HG02938 (cell line): ENCODE measurements at regions not wholly inside any gene's neighbourhood (a gene's known extent, or its start where the extent isn't known, plus 50 kb on each side); places are given as distances from the start of the nearest gene placed in this dataset.
"Not testable (repeated sequence)": the region's sequence is repeated elsewhere in the genome, so short reads cannot be mapped to it uniquely, and the experiment has no call there.

Experiments
- ATAC-seq: cut with Tn5 transposase; IDR thresholded peaks from one replicate; pipeline ENCODE4 v1.9.1; 2021; ENCODE audit warnings: mild to moderate bottlenecking, moderate library complexity; ENCODE audit not compliant: unreplicated experiment

DNA sequence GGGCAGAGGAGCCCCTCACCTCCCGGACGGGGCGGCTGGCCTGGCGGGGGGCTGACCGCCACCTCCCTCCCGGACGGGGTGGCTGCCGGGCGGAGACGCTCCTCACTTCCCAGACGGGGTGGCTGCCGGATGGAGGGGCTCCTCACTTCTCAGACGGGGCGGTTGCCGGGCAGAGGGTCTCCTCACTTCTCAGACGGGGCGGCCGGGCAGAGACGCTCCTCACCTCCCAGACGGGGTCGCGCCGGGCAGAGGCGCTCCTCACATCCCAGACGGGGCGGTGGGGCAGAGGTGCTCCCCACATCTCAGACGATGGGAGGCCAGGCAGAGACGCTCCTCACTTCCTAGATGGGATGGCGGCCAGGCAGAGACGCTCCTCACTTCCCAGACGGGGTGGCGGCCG, 1615.9 kb upstream of the C9orf72 start:
- ATAC-seq, result not testable (repeated sequence)

DNA sequence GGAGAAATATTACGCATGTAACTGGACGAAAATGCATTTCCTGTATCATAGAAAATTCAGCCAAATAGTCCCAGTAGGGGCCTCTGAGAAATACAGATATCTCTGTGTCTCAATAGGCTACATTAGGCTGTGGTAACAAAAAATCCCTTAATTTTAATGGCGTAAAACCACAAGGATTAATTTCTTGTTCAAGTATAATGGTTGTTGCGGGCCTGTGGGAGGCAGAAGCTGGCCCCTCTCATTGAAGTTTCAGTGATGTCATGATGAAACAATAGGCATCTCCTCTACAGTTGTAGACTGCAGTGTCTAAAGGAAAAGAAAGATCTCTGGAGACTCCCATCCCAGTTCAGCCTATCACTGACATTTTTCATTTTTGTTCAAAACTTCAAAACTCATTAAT, 1625.6 kb upstream of the C9orf72 start:
- ATAC-seq, result no peak

DNA sequence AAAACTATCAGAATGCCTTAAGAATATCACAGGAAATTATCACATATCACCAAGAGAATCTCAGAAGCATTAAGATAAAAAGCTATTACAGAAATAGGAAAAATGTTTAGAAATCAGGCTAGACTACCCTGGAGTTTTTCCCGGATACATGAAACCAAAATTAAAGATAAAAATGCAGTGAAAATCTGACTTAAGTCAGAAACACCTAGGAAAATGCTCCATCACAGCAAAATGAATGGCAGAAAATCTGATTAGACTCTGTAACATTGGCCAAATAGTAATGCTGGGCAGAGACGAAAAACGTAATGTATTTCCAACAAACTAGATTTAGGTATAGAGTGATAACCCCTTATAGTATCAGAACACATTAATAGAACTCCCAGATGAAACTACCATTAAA, 1626.7 kb upstream of the C9orf72 start:
- ATAC-seq, result no peak

DNA sequence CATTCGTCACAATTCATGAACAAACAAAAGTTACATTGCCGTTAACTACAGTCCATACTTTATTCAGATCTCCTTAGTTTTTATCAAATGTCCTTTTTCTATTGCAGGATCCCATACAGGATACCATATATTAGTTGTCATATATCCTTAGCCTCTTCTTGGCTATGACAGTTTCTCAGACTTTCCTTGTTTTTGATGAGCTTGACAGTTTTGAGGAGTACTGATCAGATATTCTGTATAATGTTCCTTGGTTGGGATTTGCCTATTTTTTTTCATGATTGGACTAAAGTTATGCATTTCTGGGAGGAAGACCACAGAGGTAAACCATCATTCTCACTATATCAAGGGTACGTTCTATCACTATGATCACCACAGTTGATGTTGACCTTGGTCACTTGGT, 1627.4 kb upstream of the C9orf72 start:
- ATAC-seq, result no peak

DNA sequence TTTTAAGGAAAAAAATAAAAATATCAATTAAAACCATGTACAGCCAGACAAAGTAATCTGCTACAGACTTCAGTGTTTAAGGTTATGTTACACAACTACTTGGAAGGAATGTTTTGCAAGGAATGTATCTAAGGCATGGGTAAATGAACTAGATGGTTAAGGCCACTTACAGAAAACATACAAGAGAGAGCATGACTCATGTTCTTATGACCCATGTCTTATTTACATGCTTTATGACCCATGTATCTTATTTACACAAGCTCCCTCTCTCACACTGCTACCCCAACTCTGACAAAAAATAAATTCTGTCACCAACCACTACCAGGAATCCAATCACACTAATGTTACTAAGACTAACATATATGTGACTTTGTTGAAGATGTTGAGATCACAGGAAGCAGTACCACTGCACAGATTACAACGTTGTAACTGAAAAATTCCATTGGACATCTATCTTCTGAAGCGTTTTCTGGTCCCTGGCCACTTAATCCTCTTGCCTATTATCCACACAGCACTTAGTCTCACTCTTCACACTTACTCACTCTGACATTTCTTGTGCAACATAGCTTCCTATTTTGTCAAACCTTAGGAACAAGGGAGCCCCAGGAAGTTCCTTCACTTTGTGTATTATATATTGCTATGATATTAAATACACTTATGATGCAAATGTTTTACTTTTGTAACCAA, 1630.1 kb upstream of the C9orf72 start:
- no peak for ATAC-seq

DNA sequence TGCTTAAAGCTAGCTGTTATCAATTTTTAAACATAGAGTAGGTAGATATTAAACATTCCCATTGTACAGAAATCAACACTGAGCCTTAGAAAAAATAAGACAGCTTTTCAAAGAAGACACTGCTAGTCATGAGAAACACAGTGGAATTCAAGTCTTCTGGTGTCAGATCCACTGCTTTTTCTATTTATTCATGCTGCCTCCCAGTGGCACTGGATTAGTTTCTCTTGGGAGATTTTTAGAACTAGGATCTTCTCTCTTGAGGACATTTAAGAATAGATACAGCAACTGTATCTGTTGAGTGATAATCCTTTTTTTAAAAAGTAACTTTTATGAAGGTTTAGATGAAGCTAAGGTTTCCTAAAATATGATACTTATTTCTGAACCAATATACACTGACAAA, 1635.4 kb upstream of the C9orf72 start:
- ATAC-seq, result no peak

DNA sequence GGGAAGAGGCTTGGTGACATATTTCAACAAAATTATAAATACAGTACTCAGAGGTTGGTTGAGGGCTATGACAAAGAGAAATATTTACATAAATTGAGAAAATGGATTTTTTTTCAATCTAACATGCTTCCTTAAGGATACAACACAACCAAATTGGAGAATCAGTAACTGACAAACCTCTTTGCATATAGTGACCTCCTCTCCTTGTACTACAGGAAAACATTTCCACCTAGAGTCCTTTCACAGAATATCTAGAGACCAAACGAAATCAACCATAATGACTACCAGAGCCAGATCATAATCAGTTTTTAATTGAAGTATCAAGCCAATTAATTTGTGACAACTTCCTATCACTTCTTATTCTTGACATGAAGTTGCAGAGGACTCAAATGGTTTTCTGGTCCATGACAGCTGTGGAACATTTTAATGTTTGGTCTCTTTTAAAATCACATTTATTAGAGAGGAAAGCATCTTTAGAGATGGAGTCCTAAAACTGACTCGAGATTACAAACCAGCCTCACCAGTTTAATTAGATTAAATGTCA, 1636.5 kb upstream of the C9orf72 start:
- no peak for ATAC-seq

DNA sequence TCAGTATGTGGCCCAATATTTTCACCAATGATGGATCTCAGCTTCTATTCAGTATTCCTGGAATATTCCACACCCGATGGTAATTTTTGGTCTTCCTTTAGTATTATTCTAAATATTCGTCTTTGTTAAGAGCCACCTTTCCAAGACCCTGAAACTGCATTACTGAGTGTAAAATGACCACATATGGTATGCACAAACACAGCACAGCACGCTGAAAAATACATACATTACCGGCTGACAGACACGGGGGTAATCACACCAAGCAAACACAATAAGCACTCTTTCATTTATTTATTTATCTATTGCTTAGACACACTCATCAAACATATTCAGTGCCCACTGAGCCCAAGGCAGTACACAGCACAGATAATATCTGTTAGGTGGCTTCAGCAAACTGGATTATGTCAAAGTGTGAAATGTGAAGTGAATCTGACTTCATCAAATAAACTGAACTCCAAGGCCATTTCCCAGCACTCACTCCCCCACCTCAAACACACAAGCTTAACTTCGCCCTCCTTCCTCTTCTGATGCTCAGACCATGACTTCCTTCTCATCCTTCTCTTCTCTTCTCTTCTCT, 1637.8 kb upstream of the C9orf72 start:
- no peak for ATAC-seq

DNA sequence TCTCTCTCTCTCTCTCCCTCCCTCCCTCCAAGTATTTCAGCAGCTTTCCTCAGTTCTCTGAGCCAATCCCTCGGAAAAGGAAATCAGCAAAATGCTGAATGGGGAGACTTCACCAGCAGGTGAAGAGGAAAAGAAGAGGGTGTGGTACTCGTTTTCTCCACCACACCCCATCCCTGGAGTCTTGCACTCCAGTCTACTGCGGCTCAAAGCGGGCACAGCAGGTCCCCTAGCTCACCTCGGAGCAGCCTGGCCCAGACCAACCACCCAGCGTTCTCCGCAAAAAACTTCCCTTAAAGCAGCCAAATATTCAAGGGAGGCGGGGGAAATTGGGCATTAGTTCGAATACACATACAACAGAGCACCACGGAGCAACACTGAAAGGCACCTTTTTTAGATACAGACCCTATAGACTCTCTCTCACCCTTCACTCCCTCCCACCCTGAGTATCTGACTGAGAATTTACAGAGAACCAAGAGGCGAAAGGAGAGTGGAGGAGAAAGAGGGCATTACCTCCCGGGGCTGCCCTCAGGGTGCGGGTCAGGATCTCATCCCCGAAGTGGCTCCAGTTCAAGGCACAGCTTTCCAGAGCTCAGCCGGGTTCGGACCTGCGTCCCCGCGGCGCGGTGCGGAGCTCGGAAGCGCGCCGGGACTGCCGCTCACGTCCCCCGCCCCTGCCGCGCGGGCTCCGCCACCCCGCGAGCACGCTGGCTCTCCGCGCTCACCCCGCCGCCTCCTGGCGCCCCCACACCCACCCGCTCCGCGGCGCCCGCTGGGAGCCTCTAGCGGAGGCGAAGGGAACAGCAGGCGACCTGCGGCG, 1638.5 kb upstream of the C9orf72 start:
- ATAC-seq, result peak; percentile 75

DNA sequence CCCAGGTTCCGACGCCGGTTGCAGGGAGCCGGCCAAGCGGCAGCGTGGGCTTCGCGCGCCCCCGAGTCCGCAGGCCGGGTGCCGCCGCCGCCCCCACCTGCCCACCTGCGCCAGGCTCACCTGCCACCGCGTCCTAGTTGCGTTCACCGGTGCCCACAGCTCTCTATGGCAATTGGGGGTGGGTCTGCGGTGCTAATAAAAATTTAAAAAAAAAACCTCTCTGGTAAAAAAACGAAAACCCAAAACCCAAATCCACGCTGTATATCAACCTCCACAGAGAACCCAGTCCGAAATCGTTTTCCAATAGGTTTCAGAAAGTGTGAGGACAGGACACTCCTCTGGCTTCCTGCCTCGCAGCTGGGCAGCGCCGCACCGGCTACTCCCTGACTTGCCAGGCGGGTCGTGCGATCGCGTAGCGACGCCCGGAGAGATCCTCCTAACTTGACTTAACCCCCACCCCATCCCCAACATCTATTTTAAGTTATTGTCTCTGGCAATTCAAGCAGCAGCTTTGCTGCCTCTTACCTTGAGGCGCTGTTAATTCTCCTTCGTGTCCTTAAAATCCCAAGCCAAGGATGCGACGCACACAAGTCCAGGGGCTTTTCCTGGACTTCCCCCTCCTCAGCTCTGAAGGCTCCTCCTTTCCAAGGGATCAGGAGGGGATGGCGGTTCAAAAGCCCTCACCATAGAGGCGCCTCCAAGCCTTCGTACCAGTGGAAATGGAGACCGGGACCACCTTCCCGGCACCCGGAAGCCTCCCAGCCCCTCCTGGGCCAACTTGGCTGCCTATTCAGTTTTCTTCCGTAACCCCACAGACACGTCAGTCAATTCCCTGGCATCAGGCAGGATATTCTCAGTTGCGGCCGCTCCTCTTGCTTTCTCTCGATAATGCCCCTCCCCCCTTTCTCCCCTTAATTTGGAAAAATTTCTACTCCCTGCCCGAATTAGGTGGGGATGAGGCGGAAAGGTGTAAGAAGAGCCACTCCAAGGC, 1639.4 kb upstream of the C9orf72 start:
- no peak for ATAC-seq

DNA sequence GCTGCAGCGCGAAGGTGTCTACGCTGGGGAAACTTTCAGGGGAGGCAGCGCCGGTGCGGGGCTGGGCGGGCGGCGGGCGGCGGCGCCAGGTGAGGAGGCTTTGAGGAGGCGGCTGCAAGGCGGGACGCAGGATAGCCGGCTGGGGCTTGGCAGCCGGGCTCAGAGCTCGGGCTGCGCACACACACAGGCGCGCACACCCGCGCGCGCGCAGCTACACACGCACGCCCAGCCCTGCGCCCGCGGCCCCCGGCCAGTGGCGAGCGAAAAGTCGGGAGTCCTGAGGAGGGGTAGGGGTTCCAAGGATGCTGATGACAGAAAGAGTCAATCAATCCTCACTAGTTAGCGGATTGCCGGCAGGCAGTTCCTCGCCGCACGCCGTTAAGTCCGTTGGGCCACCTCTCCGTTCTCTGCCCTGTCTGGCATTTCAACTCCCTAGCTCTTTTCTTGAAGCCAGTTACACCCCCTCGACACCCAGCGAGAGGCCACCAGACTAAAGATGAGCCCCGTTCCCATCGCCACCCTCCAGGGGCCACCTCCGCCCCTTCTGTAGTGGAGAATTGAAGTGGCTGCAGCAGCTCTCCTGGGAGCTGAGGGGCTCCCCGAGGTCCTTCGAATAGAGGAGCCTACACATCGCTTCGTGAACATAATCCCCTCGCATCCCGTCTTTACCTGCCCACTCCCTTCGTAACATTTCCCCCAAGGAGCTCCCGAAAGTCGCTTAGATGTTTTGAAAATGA, 1640.3 kb upstream of the C9orf72 start, which contains the start of gene LINGO2:
TSS of gene LINGO2 (minus strand) at position 185 of the 737 bp plus-strand sequence.
- ATAC-seq, result no peak

DNA sequence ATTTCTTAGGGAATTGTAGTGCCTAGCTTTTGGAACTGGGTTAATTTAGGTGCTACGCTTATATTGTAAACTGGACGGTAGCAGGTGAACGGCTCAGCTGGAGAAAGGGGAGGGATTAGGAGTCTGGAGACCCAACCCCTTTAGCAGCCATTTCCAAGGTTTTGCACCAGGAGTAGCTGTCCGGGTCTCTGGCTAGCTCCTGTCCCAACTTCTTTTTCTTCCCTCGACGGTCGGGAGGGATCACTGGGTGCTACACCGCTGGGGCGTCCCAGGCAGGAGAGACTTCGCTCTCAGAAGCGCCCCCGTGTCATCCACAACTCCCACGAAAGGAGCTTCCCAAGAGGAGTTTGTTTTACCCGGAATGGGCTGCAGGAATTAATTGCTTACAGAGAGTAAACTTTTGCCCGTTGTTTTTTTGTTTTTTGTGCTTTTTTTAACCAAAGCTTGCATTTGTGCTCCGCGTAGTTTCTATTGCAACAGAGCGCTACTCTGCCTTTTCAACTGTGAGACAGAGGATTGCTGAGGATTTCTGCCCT, 1640.9 kb upstream of the C9orf72 start:
- ATAC-seq, result no peak

DNA sequence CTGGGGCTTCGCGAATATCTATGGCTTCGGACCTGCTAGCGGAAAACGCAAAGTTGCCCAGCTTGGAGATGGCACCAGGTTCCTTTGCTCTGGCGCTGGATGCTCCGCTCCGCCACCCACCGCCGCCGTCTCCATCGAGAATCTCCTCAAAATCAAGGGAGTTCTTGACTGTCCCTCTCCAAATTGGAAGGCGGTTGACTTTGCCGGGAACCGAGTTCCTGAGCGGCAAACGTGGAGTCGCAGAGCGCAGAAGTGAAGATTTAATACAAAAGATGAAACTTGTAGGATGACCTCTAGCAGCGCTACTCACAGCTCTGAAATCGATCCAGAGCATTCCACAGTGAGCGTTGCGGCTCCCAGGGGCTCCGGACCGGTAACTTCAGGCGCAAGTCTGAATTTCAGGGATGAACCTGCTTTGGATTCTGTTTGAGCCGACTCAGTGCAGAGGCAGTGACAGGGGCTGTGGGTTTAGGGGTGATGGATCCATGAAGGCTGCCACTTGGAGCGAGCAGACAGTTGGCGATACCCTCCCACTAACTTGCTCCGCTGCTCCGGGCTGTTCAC, 1641.5 kb upstream of the C9orf72 start:
- ATAC-seq, result no peak

DNA sequence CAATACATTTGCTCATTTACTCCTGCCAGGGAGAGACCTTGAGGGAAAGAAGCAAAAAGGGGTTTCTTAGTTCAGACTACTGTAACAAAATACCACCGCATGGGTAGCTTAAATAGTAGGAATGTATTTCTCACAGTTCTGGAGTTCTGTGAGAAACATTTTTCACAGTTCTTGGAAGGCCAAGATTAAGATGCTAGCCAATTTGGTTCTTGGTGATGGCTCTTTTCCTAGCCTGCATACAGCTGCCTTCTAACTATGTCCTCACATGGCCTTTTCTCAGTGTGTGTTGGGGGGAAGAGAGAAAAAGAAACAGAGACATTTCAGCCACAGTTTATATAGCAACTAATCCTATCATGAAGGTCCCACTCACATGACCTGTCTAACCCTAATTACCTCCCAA, 1644.7 kb upstream of the C9orf72 start:
- ATAC-seq, result no peak

DNA sequence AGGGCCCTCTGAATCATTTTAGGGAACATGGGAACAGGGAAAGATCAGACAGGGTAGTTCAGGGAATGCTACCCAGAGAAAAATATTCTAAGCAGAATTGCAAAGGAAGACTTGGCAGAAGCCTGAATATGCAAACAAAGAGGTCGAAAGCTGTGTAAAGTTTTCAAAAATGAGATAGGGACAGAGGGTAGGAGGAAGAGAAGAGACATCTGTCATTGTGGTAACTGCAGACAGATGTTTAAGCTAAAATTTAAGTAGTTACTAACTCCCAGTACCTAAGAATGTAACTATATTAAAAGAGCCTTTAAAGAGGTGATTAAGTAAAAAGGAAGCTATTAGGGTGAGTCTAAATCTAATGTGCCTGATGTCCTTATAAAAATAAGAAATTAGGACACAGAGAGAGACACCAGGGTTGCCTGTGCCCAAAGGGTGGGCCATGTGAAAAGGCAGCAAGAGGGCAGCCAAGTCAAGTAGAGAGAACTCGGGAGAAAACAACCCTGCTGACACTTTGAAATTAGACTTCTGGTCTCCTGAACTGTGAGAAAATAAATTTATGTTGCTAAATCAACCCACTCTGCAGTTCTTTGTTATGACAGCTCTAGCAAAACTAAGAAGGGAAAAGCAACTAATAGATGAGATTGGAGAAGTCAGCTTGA, 1647.4 kb upstream of the C9orf72 start:
- no peak for ATAC-seq

DNA sequence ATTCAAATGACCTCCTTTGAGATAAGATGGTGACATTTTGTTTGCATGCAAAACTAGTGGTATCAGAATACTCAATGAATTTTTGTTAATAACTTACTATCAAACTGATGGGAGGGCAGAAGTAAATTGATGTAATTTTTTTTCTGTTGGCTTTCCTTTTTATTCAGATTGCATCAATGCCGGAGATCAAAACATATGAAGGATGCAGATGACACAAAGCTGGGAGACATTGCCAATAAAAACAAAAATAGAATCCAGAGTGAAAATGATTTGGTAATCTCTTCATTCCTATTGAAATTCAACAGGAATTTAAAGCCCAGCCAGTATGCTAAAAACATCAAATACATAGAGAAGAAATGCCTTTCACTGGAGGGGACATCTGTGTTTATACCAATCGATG, 1655.3 kb upstream of the C9orf72 start:
- no peak for ATAC-seq

DNA sequence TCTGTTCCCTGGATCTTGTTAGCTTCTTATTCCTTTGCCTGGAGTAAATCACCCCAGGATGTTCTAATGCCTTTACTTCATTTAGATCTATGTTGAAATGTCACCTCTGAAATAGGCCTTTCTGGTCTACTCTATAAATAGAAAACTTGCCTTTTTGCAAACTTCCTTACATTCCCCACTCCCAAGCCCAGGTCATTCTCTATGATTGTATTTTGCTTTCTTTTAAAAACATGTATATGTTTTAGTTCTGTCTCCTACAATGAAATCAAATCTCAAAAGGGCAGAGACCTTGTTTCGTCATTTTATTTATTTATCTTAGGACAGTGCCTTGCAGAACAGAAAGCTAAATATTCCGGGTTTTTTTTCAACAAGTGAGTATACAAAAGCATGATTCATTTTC, 1657.7 kb upstream of the C9orf72 start:
- ATAC-seq, result no peak

DNA sequence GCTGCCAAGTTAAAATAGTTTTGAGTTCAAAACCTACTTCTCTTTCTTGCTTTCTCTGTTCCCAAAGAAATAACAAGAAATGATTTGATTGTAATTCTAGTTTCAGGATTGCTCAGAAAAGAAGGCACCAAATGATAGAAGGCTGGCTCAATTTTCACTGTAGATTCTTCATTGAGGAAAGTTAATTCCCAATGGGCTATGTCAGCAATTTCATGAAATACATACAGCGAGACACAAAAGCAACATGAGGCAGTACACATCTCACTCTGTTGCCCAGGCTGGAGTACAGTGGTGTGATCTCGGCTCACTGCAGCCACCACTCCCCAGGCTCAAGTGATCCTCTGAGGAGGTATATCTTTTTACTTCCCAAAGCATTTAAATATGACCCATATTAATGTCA, 1659.9 kb upstream of the C9orf72 start:
- ATAC-seq, result no peak

DNA sequence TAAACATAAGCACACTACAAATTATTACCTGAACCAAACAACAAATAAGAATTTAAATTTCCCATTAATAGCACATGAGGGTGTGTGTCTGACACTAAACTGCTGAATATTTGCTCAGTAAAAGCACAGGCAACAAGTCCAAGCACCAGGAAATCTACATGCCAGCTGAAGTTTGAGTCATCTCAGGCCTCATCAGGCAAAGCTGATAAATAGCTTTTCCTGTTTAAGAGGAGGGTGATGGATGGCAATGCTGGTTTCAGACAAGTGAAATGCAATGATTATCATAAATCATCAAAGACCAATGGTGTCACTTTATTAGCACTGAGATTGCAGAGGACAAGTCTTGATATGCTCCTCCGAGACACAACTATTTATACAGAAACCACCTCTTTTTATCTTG, 1668.0 kb upstream of the C9orf72 start:
- no peak for ATAC-seq
